ENCODE measurements at regions not wholly inside any gene's neighbourhood (a gene's known extent, or its start where the extent isn't known, plus 50 kb on each side); places are given as distances from the start of the nearest gene placed in this dataset.

DNA sequence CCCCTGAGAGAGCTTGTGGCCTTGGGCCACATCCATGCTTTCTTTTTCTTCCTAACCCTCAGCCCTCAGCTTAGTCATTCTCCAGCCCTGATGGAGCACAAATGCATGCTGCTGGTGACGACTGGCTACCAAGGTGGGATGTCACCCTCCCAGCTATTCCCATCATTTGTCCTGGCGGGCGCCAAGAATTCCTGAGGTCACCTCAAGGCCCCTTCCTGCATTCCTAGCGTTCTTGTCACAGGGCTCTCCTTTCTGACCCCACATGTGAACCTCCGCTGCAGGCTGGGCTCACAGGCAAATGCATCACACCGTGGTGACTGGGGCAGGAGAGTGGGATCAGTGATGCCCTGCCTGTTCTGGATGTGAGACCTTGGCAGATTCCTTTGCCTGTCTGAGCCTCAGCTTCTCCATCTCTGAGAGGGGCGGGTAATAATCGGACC is 53.4 kb upstream of the IFFO2 start (continued):
- TF ChIP-seq ZBTB33 (IDR thresholded peaks at IDR 0.05) = no peak

DNA sequence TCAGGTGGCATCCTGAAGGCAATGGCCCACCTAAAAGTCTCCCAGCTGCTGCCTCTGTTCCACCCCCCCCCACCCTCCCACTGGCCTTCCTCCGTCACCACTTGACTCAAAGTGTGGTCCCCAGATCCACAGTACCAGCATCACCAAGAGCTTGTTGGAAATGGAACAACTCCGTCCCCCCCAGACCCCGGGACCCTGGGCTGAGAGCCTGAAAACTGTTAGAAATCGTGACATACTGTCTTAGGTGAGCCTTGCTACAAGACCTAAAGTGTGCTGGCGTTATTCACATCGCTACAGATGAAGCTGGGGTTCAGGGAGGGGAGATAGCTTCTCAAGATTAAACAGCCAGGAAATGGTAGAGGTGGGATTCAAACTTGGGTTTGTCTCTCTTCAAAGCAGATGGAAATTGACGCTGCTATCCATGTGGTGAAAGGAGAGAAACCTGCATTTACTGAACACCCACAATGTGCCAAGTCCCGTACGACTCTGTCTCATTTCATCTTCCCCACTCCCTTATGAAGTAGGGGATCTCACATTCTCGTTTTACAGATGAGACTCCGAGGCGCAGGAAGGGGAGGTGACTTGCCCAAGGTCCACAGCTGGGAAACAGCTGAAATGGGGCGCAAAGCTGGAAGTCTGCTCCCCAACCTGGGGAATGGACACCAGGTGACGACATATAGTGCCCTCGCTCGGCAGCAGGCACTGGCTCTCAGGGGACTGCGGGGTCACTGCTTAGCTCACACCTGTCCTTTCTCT is 52.8 kb upstream of the IFFO2 start:
- Histone ChIP-seq H3K4me3 (ENCODE audit: low read depth in 1 of 3, low read length in 3 of 3) (no peak overlapping the region), H3K27me3 (ENCODE audit: control insufficient read depth in 4 of 4, insufficient read depth in 4 of 4, low read length in 3 of 4) (no peaks in the 10 kb centered on the region), H3K36me3 (ENCODE audit: control insufficient read depth in 4 of 4, insufficient read depth in 3 of 4, low read depth in 1 of 4, low read length in 3 of 4) (no peaks in the 10 kb centered on the region), H3K4me1 (ENCODE audit: control insufficient read depth in 4 of 4, insufficient read depth in 4 of 4, low read length in 3 of 4) (peaks cover 17 to 74% (median 56%) of the 10 kb centered on the region in 4 donors), H3K9me3 (ENCODE audit: control insufficient read depth in 4 of 4, low read length in 3 of 4) (no peaks in the 10 kb centered on the region), H3K27ac (ENCODE audit: low read depth in 1 of 2, low read length in 2 of 2) (peak overlapping the region; percentile 92), H3K9ac (ENCODE audit: low read depth in 1 of 2, low read length in 2 of 2) (no peak overlapping the region)
- TF ChIP-seq FOXA1 (IDR thresholded peaks at IDR 0.05) (no peak), RXRA (IDR thresholded peaks at IDR 0.05) (no peak), ATF3 (IDR thresholded peaks at IDR 0.05) (no peak), ZBTB33 (IDR thresholded peaks at IDR 0.05) (no peak), JUND (IDR thresholded peaks at IDR 0.05) (no peak)
- TF ChIP-seq, protein P1, sequence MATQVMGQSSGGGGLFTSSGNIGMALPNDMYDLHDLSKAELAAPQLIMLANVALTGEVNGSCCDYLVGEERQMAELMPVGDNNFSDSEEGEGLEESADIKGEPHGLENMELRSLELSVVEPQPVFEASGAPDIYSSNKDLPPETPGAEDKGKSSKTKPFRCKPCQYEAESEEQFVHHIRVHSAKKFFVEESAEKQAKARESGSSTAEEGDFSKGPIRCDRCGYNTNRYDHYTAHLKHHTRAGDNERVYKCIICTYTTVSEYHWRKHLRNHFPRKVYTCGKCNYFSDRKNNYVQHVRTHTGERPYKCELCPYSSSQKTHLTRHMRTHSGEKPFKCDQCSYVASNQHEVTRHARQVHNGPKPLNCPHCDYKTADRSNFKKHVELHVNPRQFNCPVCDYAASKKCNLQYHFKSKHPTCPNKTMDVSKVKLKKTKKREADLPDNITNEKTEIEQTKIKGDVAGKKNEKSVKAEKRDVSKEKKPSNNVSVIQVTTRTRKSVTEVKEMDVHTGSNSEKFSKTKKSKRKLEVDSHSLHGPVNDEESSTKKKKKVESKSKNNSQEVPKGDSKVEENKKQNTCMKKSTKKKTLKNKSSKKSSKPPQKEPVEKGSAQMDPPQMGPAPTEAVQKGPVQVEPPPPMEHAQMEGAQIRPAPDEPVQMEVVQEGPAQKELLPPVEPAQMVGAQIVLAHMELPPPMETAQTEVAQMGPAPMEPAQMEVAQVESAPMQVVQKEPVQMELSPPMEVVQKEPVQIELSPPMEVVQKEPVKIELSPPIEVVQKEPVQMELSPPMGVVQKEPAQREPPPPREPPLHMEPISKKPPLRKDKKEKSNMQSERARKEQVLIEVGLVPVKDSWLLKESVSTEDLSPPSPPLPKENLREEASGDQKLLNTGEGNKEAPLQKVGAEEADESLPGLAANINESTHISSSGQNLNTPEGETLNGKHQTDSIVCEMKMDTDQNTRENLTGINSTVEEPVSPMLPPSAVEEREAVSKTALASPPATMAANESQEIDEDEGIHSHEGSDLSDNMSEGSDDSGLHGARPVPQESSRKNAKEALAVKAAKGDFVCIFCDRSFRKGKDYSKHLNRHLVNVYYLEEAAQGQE (IDR thresholded peaks at IDR 0.05) = no peak
- no peak for DNase-seq (ENCODE audit: low spot score)
- WGBS = 86% methylated on average over 17 of the region's 17 CpGs

- no peak for TF ChIP-seq ATF3 (IDR thresholded peaks at IDR 0.05)
- no peak for TF ChIP-seq EGR1 (IDR thresholded peaks at IDR 0.05; ENCODE audit: low read depth in 2 of 2)
- H3K4me3 ChIP-seq (ENCODE audit: low read depth in 1 of 3, low read length in 3 of 3) = no peak overlapping the region
- 88% methylated on average over 11 of the region's 11 CpGs for WGBS
- H3K4me1 ChIP-seq (ENCODE audit: control insufficient read depth in 4 of 4, insufficient read depth in 4 of 4, low read length in 3 of 4) = peaks cover 14 to 61% (median 43%) of the 10 kb centered on the region in 4 donors
- H3K9me3 ChIP-seq (ENCODE audit: control insufficient read depth in 4 of 4, low read length in 3 of 4) = no peaks in the 10 kb centered on the region
- no peaks in the 10 kb centered on the region for H3K36me3 ChIP-seq (ENCODE audit: control insufficient read depth in 4 of 4, insufficient read depth in 3 of 4, low read depth in 1 of 4, low read length in 3 of 4)
- H3K9ac ChIP-seq (ENCODE audit: low read depth in 1 of 2, low read length in 2 of 2) = no peak overlapping the region
- H3K27ac ChIP-seq (ENCODE audit: low read depth in 1 of 2, low read length in 2 of 2) = peak overlapping the region; percentile 11 to 34
- no peaks in the 10 kb centered on the region for H3K27me3 ChIP-seq (ENCODE audit: control insufficient read depth in 4 of 4, insufficient read depth in 4 of 4, low read length in 3 of 4)
- peak; percentile 48 for DNase-seq (ENCODE audit: low spot score)
Measured at GRCh38 chr1:19007491-19008441, 51.3 kb upstream of the IFFO2 start.
